ENCODE measurements at regions not wholly inside any gene's neighbourhood (a gene's known extent, or its start where the extent isn't known, plus 50 kb on each side); places are given as distances from the start of the nearest gene placed in this dataset.

GRCh38 chr18:78410094-78410786, 569.4 kb upstream of the SALL3 start:
- no peak overlapping the region for H3K4me3 ChIP-seq (ENCODE audit: low read length)
- H3K27me3 ChIP-seq (ENCODE audit: insufficient read depth, low read length) = no peaks in the 10 kb centered on the region
- no peak overlapping the region for H3K27ac ChIP-seq (ENCODE audit: low read length)
- no peaks in the 10 kb centered on the region for H3K4me1 ChIP-seq (ENCODE audit: insufficient read depth, low read length)
- H3K36me3 ChIP-seq (ENCODE audit: insufficient read depth, low read depth, low read length) = no peaks in the 10 kb centered on the region
- no peak overlapping the region for H3K9ac ChIP-seq (ENCODE audit: low read depth, low read length)
- H3K9me3 ChIP-seq (ENCODE audit: insufficient read depth, low read depth, low read length) = no peaks in the 10 kb centered on the region

- Histone ChIP-seq H3K9ac (ENCODE audit: low read depth, low read length) (no peak overlapping the region), H3K27me3 (ENCODE audit: insufficient read depth, low read length) (no peaks in the 10 kb centered on the region), H3K27ac (ENCODE audit: low read length) (no peak overlapping the region), H3K4me1 (ENCODE audit: insufficient read depth, low read length) (no peaks in the 10 kb centered on the region), H3K4me3 (ENCODE audit: low read length) (no peak overlapping the region), H3K9me3 (ENCODE audit: insufficient read depth, low read depth, low read length) (no peaks in the 10 kb centered on the region), H3K36me3 (ENCODE audit: insufficient read depth, low read depth, low read length) (no peaks in the 10 kb centered on the region)
Observed at GRCh38 chr18:78411539-78411938, 568.1 kb upstream of the SALL3 start.

- Histone ChIP-seq H3K4me1 (ENCODE audit: insufficient read depth, low read length) (no peaks in the 10 kb centered on the region), H3K9ac (ENCODE audit: low read depth, low read length) (no peak overlapping the region), H3K4me3 (ENCODE audit: low read length) (no peak overlapping the region), H3K27ac (ENCODE audit: low read length) (no peak overlapping the region), H3K9me3 (ENCODE audit: insufficient read depth, low read depth, low read length) (no peaks in the 10 kb centered on the region), H3K36me3 (ENCODE audit: insufficient read depth, low read depth, low read length) (no peaks in the 10 kb centered on the region), H3K27me3 (ENCODE audit: insufficient read depth, low read length) (no peaks in the 10 kb centered on the region)
Observed at GRCh38 chr18:78414302-78414701, 565.3 kb upstream of the SALL3 start.

GRCh38 chr18:78416853-78417252, 562.8 kb upstream of the SALL3 start:
- Histone ChIP-seq H3K9ac (ENCODE audit: low read depth, low read length) (no peak overlapping the region), H3K27me3 (ENCODE audit: insufficient read depth, low read length) (no peaks in the 10 kb centered on the region), H3K27ac (ENCODE audit: low read length) (no peak overlapping the region), H3K4me1 (ENCODE audit: insufficient read depth, low read length) (no peaks in the 10 kb centered on the region), H3K4me3 (ENCODE audit: low read length) (no peak overlapping the region), H3K36me3 (ENCODE audit: insufficient read depth, low read depth, low read length) (no peaks in the 10 kb centered on the region), H3K9me3 (ENCODE audit: insufficient read depth, low read depth, low read length) (no peaks in the 10 kb centered on the region)

DNA sequence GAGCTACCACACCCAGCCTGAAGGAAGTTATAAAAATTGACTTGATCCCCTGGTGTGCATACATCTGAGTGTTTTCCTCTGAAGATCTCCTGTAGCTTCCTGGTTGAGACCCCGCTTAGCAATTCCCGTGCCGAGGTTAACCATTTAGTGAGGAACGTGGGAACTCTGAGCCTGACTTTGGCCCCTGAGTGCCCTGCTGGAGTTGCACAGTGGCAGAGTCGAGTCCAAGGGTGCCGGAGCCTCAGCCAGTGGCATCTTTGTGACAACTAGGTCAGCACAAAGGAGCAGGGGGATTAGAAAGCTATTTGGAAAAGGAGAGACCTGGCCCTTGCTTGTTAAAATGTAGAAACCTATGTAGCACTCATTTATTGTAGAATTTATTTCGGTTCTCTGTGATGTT, 561.2 kb upstream of the SALL3 start:
- H3K27me3 ChIP-seq (ENCODE audit: insufficient read depth, low read length) = no peaks in the 10 kb centered on the region
- H3K4me1 ChIP-seq (ENCODE audit: insufficient read depth, low read length) = no peaks in the 10 kb centered on the region
- no peak overlapping the region for H3K4me3 ChIP-seq (ENCODE audit: low read length)
- no peak overlapping the region for H3K9ac ChIP-seq (ENCODE audit: low read depth, low read length)
- H3K36me3 ChIP-seq (ENCODE audit: insufficient read depth, low read depth, low read length) = no peaks in the 10 kb centered on the region
- H3K27ac ChIP-seq (ENCODE audit: low read length) = no peak overlapping the region
- no peaks in the 10 kb centered on the region for H3K9me3 ChIP-seq (ENCODE audit: insufficient read depth, low read depth, low read length)

DNA sequence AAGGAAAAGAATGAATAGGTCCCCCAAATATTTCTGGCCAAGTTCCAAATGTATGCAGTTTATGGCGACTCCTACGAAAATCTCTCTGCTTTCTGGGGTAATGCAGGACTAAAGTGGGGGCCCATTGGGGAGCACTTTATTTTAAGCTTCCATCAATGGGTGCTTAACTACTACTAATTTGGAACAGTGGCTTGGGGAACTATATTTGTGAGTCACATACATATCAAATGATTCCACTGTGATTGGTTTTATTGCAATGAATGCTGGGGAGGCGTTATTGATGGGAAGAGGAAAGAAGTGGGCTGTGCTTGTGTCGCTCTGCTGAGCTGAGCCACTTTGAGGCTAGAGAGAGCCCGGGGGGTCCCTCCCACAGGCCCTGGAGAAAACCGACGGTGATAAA, 560.4 kb upstream of the SALL3 start:
- no peaks in the 10 kb centered on the region for H3K36me3 ChIP-seq (ENCODE audit: insufficient read depth, low read depth, low read length)
- H3K9ac ChIP-seq (ENCODE audit: low read depth, low read length) = no peak overlapping the region
- no peaks in the 10 kb centered on the region for H3K9me3 ChIP-seq (ENCODE audit: insufficient read depth, low read depth, low read length)
- no peaks in the 10 kb centered on the region for H3K27me3 ChIP-seq (ENCODE audit: insufficient read depth, low read length)
- no peaks in the 10 kb centered on the region for H3K4me1 ChIP-seq (ENCODE audit: insufficient read depth, low read length)
- no peak overlapping the region for H3K4me3 ChIP-seq (ENCODE audit: low read length)
- no peak overlapping the region for H3K27ac ChIP-seq (ENCODE audit: low read length)

- no peaks in the 10 kb centered on the region for H3K9me3 ChIP-seq (ENCODE audit: insufficient read depth, low read depth, low read length)
- no peaks in the 10 kb centered on the region for H3K36me3 ChIP-seq (ENCODE audit: insufficient read depth, low read depth, low read length)
- H3K4me3 ChIP-seq (ENCODE audit: low read length) = no peak overlapping the region
- H3K4me1 ChIP-seq (ENCODE audit: insufficient read depth, low read length) = no peaks in the 10 kb centered on the region
- no peak overlapping the region for H3K27ac ChIP-seq (ENCODE audit: low read length)
- H3K27me3 ChIP-seq (ENCODE audit: insufficient read depth, low read length) = no peaks in the 10 kb centered on the region
- H3K9ac ChIP-seq (ENCODE audit: low read depth, low read length) = no peak overlapping the region
Observed at GRCh38 chr18:78420116-78420515, 559.5 kb upstream of the SALL3 start.

- no peaks in the 10 kb centered on the region for H3K27me3 ChIP-seq (ENCODE audit: insufficient read depth, low read length)
- H3K9ac ChIP-seq (ENCODE audit: low read depth, low read length) = no peak overlapping the region
- no peak overlapping the region for H3K4me3 ChIP-seq (ENCODE audit: low read length)
- H3K36me3 ChIP-seq (ENCODE audit: insufficient read depth, low read depth, low read length) = no peaks in the 10 kb centered on the region
- no peaks in the 10 kb centered on the region for H3K9me3 ChIP-seq (ENCODE audit: insufficient read depth, low read depth, low read length)
- H3K27ac ChIP-seq (ENCODE audit: low read length) = no peak overlapping the region
- no peaks in the 10 kb centered on the region for H3K4me1 ChIP-seq (ENCODE audit: insufficient read depth, low read length)
Observed at GRCh38 chr18:78421392-78421791, 558.2 kb upstream of the SALL3 start.

DNA sequence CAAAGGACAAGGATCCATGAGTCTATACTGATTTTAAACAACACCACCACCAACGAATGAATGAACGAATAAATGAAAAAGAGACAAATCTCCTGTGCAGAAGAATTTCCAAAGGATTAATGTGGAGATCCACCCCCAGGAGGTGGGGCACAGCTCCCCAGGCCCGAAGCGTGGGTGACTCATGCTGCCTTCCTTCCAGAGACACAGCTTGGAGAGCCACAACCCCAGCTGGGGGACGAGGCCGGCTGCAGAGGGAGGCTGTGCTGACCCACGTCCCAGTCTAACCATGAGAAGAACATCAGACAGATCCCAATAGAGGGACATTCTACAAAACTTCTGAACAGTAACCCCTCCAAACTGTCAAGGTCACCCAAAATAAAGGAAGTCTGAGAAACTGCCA, 557.3 kb upstream of the SALL3 start:
- Histone ChIP-seq H3K9ac (ENCODE audit: low read depth, low read length) (no peak overlapping the region), H3K4me1 (ENCODE audit: insufficient read depth, low read length) (no peaks in the 10 kb centered on the region), H3K4me3 (ENCODE audit: low read length) (no peak overlapping the region), H3K9me3 (ENCODE audit: insufficient read depth, low read depth, low read length) (no peaks in the 10 kb centered on the region), H3K27ac (ENCODE audit: low read length) (no peak overlapping the region), H3K27me3 (ENCODE audit: insufficient read depth, low read length) (no peaks in the 10 kb centered on the region), H3K36me3 (ENCODE audit: insufficient read depth, low read depth, low read length) (no peaks in the 10 kb centered on the region)

GRCh38 chr18:78423811-78424210, 555.8 kb upstream of the SALL3 start:
- H3K27me3 ChIP-seq (ENCODE audit: insufficient read depth, low read length) = no peaks in the 10 kb centered on the region

GRCh38 chr18:78424403-78425018, 555.1 kb upstream of the SALL3 start:
- Histone ChIP-seq H3K4me1 (ENCODE audit: insufficient read depth, low read length) (no peaks in the 10 kb centered on the region), H3K9me3 (ENCODE audit: insufficient read depth, low read depth, low read length) (no peaks in the 10 kb centered on the region), H3K36me3 (ENCODE audit: insufficient read depth, low read depth, low read length) (no peaks in the 10 kb centered on the region), H3K4me3 (ENCODE audit: low read length) (no peak overlapping the region), H3K9ac (ENCODE audit: low read depth, low read length) (no peak overlapping the region), H3K27me3 (ENCODE audit: insufficient read depth, low read length) (no peaks in the 10 kb centered on the region), H3K27ac (ENCODE audit: low read length) (no peak overlapping the region)

More at GRCh38 chr18:78423811-78424210, 555.8 kb upstream of the SALL3 start:
- Histone ChIP-seq H3K36me3 (ENCODE audit: insufficient read depth, low read depth, low read length) (no peaks in the 10 kb centered on the region), H3K9me3 (ENCODE audit: insufficient read depth, low read depth, low read length) (no peaks in the 10 kb centered on the region), H3K9ac (ENCODE audit: low read depth, low read length) (no peak overlapping the region), H3K4me1 (ENCODE audit: insufficient read depth, low read length) (no peaks in the 10 kb centered on the region), H3K27ac (ENCODE audit: low read length) (no peak overlapping the region), H3K4me3 (ENCODE audit: low read length) (no peak overlapping the region)

- Histone ChIP-seq H3K27ac (ENCODE audit: low read length) (no peak overlapping the region), H3K27me3 (ENCODE audit: insufficient read depth, low read length) (no peaks in the 10 kb centered on the region), H3K4me1 (ENCODE audit: insufficient read depth, low read length) (no peaks in the 10 kb centered on the region), H3K9ac (ENCODE audit: low read depth, low read length) (no peak overlapping the region), H3K9me3 (ENCODE audit: insufficient read depth, low read depth, low read length) (no peaks in the 10 kb centered on the region), H3K4me3 (ENCODE audit: low read length) (no peak overlapping the region), H3K36me3 (ENCODE audit: insufficient read depth, low read depth, low read length) (no peaks in the 10 kb centered on the region)
Observed at GRCh38 chr18:78425019-78425412, 554.6 kb upstream of the SALL3 start.
